ENCODE measurements at regions not wholly inside any gene's neighbourhood (a gene's known extent, or its start where the extent isn't known, plus 50 kb on each side); places are given as distances from the start of the nearest gene placed in this dataset.

- no peak for DNase-seq
Observed at GRCh38 chr15:91523596-91523995, 329.9 kb upstream of the SLCO3A1 start.

- no peak for DNase-seq
Observed at GRCh38 chr15:91524534-91524933, 329.0 kb upstream of the SLCO3A1 start.

DNA sequence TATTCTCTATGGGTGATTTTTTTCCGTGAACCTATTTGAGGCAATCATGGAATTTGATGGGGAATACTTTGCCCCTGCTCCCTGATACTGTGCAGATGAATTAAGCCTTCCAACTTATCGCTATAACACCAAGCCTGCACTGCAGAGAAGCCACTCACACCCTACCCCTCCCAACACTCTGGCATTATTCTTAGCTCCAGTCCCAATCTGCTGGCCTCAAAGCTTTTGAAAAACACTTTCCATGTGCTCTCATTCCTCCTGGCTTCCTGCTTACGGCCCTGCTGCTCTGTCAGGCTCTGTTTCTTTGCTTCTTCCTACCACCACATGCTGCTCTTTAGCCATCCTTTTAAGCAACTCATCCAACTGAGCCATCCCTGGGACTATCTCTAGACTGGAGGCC lies 327.8 kb upstream of the SLCO3A1 start:
- DNase-seq = no peak

GRCh38 chr15:91526424-91526823 lies 327.1 kb upstream of the SLCO3A1 start:
- no peak for DNase-seq

DNA sequence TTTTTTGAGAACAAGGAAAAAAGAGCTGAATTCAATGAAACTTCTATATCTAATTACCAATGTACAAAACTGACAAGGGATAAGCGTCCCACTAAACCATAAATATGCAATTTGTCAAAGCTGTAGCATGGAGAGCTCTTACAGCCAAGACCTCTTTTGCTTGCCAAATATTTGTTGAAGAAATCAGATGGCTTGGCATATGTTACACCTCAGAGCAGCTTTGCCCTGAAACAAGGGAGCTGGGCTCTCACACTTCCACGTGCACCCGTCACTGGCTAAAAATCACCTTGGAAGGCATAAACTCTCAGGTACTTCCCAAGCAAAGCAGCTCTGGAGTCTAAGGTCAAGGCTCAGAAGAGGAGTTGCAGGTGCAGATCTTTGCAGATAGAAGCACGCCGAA lies 324.7 kb upstream of the SLCO3A1 start:
- no peak for DNase-seq

DNA sequence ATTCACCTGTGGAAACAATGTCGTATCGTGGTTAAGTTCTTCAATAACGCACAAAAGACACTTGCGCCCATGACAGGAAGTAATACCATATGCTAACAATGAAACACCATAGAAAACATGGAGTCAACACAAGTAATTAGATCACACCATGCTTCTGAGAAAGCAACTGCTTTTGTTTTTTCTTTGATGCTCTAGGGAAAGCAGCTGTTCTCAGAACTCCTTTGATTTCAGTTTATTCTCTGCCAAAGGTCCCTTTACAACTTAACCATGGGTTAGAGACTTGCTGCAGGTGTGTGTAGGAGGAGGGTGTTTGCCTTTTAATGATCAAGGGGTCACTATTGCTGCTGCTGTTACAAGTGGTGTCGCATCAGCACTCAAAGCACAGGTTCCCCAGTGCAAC lies 324.0 kb upstream of the SLCO3A1 start:
- no peak for DNase-seq

DNA sequence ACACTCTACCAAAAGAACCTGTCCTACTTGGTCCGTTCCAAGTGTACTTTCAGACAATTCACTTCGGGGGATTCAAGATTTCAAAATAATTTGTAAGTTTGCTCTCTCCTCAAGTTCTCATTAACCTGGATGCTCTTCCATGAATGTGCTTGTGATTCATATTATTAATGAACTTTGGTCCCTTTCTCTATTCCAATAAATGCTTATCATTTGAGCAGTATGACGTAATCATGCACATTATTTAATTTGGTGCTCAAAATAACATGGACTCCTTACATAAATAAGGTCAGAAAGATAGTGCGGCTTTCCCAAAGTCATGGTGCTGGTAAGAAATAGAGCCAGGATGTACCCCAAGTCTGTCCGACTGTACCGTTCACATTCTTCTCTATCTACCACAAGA lies 323.2 kb upstream of the SLCO3A1 start:
- DNase-seq = no peak

DNA sequence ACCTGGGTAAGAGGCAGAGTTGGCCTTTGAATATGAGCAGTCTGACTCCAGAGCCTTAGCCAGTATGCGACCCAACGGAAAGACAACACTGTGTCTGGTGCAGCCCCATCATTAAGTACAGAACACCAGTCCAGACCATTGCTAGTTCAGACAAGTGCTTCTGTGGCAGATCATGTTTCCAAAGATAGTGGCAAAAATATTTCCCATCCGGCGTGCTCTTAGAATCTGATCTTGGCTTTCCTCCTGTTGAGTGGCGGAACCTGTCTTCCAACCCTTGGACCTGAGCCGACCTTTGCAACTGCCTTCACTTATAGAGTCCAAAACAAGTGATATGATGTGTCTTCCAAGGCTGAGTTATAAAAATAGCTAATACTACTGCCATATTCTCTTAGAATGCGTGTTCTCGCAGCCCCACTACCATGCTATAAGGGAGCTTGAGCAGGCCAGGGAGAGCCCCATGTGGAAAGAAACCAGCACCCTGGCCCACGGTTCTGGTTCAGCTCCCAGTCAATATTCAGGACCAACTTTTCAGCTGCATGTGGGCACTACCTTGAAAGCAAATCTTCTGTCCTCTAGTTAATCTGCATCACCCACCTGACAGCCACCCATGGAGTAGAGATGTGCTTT lies 322.4 kb upstream of the SLCO3A1 start:
- DNase-seq = no peak

DNA sequence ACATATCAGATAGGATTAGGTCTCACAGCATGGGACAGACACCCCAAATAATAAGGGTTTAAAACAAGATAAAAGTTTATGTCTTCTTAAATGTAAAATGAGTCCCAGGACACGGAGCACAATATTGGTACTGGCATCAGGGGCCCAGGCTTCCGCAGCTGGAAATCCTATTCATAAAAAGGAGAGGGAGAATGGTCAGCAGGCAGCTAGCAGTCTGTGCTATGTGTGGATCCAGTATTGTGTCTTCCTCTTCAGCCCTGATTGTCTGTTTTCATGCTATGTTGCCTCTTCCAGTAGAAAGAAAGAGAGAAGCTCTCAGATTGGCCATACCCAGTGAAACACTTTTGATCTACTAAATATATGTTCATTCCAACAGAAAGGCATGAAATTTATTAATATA lies 319.3 kb upstream of the SLCO3A1 start:
- no peak for DNase-seq

- no peak for DNase-seq
Observed at GRCh38 chr15:91534976-91535375, 318.5 kb upstream of the SLCO3A1 start.

- DNase-seq = no peak
Observed at GRCh38 chr15:91535856-91536500, 317.5 kb upstream of the SLCO3A1 start.

- no peak for DNase-seq
Observed at GRCh38 chr15:91537856-91538255, 315.7 kb upstream of the SLCO3A1 start.

GRCh38 chr15:91538782-91539181 lies 314.7 kb upstream of the SLCO3A1 start:
- no peak for DNase-seq

DNA sequence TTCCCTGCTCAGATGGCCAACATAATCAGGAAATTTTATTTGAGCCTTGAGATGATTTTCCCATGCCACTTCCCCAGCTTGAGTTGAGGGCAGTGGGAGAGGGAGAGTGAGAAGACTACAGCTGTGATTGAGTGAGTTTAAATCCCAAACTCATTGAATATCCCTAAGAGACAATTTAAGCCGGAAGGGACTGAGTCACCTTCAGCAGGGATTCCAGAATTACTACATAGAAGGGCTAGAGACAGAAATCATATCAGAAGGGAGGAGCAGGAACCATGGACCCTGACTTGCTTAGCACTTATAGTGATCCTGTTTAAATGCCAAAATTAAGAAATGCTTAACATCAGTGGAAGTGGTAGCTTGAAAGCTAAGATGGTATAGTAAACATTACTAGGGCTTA lies 312.2 kb upstream of the SLCO3A1 start:
- DNase-seq = no peak

- no peak for DNase-seq
Observed at GRCh38 chr15:91542226-91542625, 311.3 kb upstream of the SLCO3A1 start.

GRCh38 chr15:91547356-91547755 lies 306.2 kb upstream of the SLCO3A1 start:
- no peak for DNase-seq

DNA sequence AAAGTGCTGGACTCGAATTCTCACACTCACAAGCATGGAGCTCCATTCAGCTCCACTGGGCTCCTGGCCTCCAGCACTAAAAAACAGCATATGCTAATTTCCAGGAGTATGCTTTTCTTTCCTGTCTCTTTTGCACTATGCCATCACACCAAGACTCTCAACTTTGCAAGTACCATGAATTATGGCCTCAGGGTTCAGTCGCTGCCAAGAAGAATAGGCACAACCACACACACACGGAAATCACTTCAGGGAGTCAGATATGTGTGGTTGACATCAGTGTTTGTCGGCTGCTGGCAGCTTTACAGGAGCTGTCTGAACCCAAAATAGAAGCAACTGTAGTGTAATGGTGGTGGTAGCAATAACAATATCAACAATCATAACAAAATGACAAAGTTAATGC lies 305.0 kb upstream of the SLCO3A1 start:
- DNase-seq = no peak

DNA sequence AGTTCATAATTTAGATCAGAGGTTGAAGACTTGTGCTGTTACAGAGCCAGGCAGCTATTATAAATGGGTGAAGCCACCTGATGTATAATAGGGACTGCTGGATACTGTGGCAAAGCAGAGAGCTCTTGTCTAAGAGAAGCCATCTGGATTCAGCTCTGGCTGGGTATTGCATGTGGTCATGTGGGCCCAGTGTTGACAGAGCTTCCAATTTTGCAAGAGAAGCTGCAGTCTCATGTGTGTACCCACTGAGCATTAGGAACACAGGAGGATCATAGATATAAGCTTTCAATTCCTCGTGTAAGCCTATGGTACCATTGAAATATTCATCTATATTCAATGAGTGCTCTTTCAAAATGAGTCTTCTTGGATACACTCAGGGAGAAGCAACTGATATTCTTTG lies 303.9 kb upstream of the SLCO3A1 start:
- no peak for DNase-seq

DNA sequence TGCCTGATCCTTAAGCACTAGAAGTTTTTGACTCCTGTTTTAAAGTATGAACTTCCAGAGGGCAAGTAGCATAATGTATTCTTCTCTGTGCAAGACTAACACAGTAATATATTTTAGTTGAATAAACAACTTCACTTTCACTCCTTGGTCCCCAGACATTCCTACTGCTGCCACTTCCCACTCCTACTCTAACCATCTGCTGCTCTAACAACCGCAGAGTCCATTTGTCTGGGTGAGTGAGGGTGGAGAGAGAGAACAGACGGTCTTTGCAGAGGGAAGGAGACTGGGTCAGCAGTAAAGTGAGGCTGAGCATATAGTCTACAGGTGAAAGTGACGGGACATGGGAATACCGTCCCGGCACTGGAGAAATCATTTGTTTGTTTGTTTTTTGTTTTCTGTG lies 301.0 kb upstream of the SLCO3A1 start:
- no peak for DNase-seq

GRCh38 chr15:91553196-91553854 lies 300.2 kb upstream of the SLCO3A1 start:
- DNase-seq = no peak

DNA sequence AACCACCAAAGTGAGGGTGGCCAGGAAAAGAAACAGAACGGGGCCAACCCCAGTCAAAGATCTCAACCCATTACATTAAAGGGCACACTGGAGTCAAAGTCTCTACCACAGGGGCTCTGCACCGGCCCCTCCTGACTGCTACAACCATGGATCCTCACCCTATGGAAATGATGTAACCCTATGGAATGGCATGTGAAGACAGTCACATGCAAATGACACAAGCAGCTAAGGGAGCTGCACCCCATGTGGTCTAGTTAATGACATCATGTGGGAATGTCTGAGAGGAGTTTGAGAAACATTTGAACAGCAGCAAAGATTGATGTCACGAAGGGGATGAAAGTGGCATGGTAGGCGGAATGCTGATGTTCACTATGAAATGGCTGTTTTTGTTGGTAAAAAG lies 298.2 kb upstream of the SLCO3A1 start:
- DNase-seq = no peak

GRCh38 chr15:91556926-91557325 lies 296.6 kb upstream of the SLCO3A1 start:
- DNase-seq = no peak

DNA sequence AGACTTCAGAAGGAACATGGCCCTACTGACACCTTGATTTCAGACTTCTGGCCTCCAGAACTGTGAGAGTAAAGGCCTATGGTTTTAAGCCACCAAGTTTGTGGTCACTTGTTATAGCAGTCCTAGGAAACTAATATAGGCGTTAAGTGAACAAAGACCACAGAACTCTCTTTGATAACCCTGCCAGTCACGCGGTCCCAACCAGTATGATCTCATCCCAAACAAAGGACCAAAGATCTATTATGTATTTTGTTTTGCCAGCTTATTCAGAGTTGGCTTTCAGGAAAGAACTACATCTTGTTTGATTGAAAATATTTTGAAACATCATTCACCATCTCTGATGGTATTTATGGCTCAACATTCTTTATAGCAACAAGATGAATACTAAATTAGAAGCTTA lies 294.4 kb upstream of the SLCO3A1 start:
- no peak for DNase-seq

- DNase-seq = no peak
Observed at GRCh38 chr15:91561371-91562100, 292.0 kb upstream of the SLCO3A1 start.
